Loucy (cell line): ENCODE measurements at regions not wholly inside any gene's neighbourhood (a gene's known extent, or its start where the extent isn't known, plus 50 kb on each side); places are given as distances from the start of the nearest gene placed in this dataset.
A peak's percentile ranks its signal among the peaks of the same experiment; 100 is the strongest.

Experiments used
- H2AFZ ChIP-seq: fragments of 200-600 bp; sonication (generic); 2 replicates; pipeline ENCODE4 v1.6.0; 2016; ENCODE audit warnings: antibody characterized with exemption, mild to moderate bottlenecking, low read length, moderate library complexity
- H3F3A ChIP-seq: fragments of 200-600 bp; 2 replicates; pipeline ENCODE4 v1.6.0; 2016; ENCODE audit warnings: antibody characterized with exemption, low read depth, mild to moderate bottlenecking
- H3K27me3 ChIP-seq: fragments of 200-600 bp; sonication (generic); 2 replicates; pipeline ENCODE4 v1.6.1; 2014; ENCODE audit warnings: low read length, mild to moderate bottlenecking; ENCODE audit not compliant: insufficient read depth, poor library complexity, severe bottlenecking
- H3K36me3 ChIP-seq: fragments of 200-600 bp; sonication (generic); 2 replicates; pipeline ENCODE4 v1.6.1; 2016; ENCODE audit warnings: low read length; ENCODE audit not compliant: insufficient read depth
- H3K4me1 ChIP-seq: fragments of 200-600 bp; sonication (generic); 2 replicates; pipeline ENCODE4 v1.5.1; 2014; ENCODE audit warnings: low read length, mild to moderate bottlenecking; ENCODE audit not compliant: insufficient read depth, poor library complexity, severe bottlenecking
- H3K4me2 ChIP-seq: fragments of 200-600 bp; sonication (generic); 2 replicates; pipeline ENCODE4 v1.6.0; 2014; ENCODE audit warnings: antibody characterized with exemption, low read length, low read depth, mild to moderate bottlenecking; ENCODE audit not compliant: poor library complexity, severe bottlenecking
- H3K4me3 ChIP-seq: fragments of 200-600 bp; sonication (generic); 2 replicates; pipeline ENCODE4 v1.5.1; 2014; ENCODE audit warnings: low read length, mild to moderate bottlenecking, mixed read lengths; ENCODE audit not compliant: poor library complexity, severe bottlenecking
- H3K79me2 ChIP-seq: fragments of 200-600 bp; sonication (generic); 2 replicates; pipeline ENCODE4 v1.6.1; 2014; ENCODE audit warnings: low read length; ENCODE audit not compliant: insufficient read depth
- H3K9ac ChIP-seq: fragments of 200-600 bp; sonication (generic); 2 replicates; pipeline ENCODE4 v1.6.0; 2014; ENCODE audit warnings: mild to moderate bottlenecking, low read depth, low read length, moderate library complexity; ENCODE audit not compliant: poor library complexity, severe bottlenecking
- H3K9me2 ChIP-seq: fragments of 200-600 bp; sonication (generic); replicated peaks from 2 replicates; pipeline ENCODE4 v1.6.1; 2016; ENCODE audit warnings: low read depth, low read length, mixed read lengths
- H3K9me3 ChIP-seq: fragments of 200-600 bp; sonication (generic); 2 replicates; pipeline ENCODE4 v1.6.1; 2014; ENCODE audit warnings: mild to moderate bottlenecking, antibody characterized with exemption, low read length, low read depth; ENCODE audit not compliant: insufficient read depth
- H4K20me1 ChIP-seq: fragments of 200-600 bp; sonication (generic); 2 replicates; pipeline ENCODE4 v1.6.0; 2014; ENCODE audit warnings: antibody characterized with exemption, low read length, mild to moderate bottlenecking; ENCODE audit not compliant: insufficient read depth, poor library complexity, severe bottlenecking
- EZH2phosphoT487 ChIP-seq: fragments of 200-600 bp; IDR thresholded peaks from 2 replicates; pipeline ENCODE4 v1.6.1; 2018; ENCODE audit warnings: antibody characterized with exemption, mild to moderate bottlenecking, moderate library complexity, borderline replicate concordance
- TF ChIP-seq, protein P1 (sequence below): fragments of 200-600 bp; sonication (generic); conservative IDR thresholded peaks from 2 replicates; pipeline ENCODE4 v1.5.1; 2014; ENCODE audit warnings: mild to moderate bottlenecking, antibody characterized with exemption, low read length

DNA sequence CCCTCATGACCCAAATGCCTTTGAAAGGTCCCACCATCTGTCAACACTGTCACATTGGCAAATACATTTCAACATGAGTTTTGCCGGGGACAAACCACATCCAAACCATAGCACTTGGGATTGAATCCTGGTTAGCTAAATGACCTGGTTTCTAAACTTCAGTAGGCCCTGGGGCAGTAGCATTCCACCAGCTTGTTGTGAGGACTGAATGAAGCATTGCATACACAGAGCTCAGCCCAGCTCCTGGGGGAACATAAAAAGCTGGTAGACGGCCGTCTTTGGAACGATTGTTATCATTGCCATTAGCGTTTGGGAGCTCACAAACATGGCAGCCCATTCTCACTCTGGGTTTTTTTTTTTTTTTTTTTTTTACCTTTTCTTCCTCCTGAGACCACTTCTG is 57.5 kb upstream of the CXCR4 start:
- Histone ChIP-seq H3K4me2 (no peak overlapping the region), H3K9me3 (no peaks in the 10 kb centered on the region), H3K9ac (no peak overlapping the region), H2AFZ (no peak overlapping the region), H4K20me1 (no peaks in the 10 kb centered on the region), H3K36me3 (no peaks in the 10 kb centered on the region), H3K27me3 (no peaks in the 10 kb centered on the region), H3K9me2 (no peaks in the 10 kb centered on the region), H3K79me2 (no peaks in the 10 kb centered on the region), H3K4me3 (no peak overlapping the region), H3F3A (no peaks in the 10 kb centered on the region), H3K4me1 (peaks cover 46% of the 10 kb centered on the region)
- TF ChIP-seq, protein P1, sequence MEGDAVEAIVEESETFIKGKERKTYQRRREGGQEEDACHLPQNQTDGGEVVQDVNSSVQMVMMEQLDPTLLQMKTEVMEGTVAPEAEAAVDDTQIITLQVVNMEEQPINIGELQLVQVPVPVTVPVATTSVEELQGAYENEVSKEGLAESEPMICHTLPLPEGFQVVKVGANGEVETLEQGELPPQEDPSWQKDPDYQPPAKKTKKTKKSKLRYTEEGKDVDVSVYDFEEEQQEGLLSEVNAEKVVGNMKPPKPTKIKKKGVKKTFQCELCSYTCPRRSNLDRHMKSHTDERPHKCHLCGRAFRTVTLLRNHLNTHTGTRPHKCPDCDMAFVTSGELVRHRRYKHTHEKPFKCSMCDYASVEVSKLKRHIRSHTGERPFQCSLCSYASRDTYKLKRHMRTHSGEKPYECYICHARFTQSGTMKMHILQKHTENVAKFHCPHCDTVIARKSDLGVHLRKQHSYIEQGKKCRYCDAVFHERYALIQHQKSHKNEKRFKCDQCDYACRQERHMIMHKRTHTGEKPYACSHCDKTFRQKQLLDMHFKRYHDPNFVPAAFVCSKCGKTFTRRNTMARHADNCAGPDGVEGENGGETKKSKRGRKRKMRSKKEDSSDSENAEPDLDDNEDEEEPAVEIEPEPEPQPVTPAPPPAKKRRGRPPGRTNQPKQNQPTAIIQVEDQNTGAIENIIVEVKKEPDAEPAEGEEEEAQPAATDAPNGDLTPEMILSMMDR = no peak
- TF ChIP-seq EZH2phosphoT487 = no peak

- Histone ChIP-seq H2AFZ (no peak overlapping the region), H3K4me1 (peaks cover 39% of the 10 kb centered on the region)
Measured at GRCh38 chr2:136173126-136173525, 55.2 kb upstream of the CXCR4 start.

DNA sequence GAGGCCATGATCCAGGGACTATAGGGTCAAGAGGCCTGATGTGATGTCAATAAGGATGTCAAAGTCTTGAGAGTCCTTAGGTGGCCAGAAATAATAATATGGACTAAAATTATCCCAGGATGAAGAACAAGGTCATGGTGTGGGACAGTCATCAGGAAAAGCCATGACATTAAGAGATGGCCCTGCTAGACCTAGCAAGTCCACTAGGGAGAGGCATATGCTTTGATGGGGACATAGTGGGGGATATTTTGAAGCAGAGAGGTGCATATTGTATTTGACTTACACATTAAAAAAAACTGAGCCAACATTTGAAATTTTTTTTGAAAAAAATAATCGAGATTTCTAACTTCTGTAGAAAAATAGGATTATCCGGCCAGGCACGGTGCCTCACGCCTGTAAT is 53.3 kb upstream of the CXCR4 start:
- Histone ChIP-seq H3K4me3 (no peak overlapping the region), H3K27me3 (no peaks in the 10 kb centered on the region), H2AFZ (no peak overlapping the region), H3K9ac (no peak overlapping the region), H3K9me2 (no peaks in the 10 kb centered on the region), H3K36me3 (no peaks in the 10 kb centered on the region), H3K79me2 (no peaks in the 10 kb centered on the region), H3F3A (no peaks in the 10 kb centered on the region), H4K20me1 (no peaks in the 10 kb centered on the region), H3K9me3 (no peaks in the 10 kb centered on the region), H3K4me1 (peaks cover 44% of the 10 kb centered on the region), H3K4me2 (no peak overlapping the region)
- TF ChIP-seq, protein P1 = peak; percentile 60
- no peak for TF ChIP-seq EZH2phosphoT487

More at GRCh38 chr2:136173126-136173525, 55.2 kb upstream of the CXCR4 start:
- Histone ChIP-seq H3K4me2 (peak overlapping the region; percentile 36), H3K9me3 (no peaks in the 10 kb centered on the region), H3K9ac (peak overlapping the region; percentile 16), H3K79me2 (no peaks in the 10 kb centered on the region), H3K9me2 (no peaks in the 10 kb centered on the region), H3K4me3 (no peak overlapping the region), H3K36me3 (no peaks in the 10 kb centered on the region), H3F3A (no peaks in the 10 kb centered on the region), H4K20me1 (no peaks in the 10 kb centered on the region), H3K27me3 (no peaks in the 10 kb centered on the region)
- TF ChIP-seq EZH2phosphoT487 = no peak
- TF ChIP-seq, protein P1 = no peak
